ENCODE measurements at regions not wholly inside any gene's neighbourhood (a gene's known extent, or its start where the extent isn't known, plus 50 kb on each side); places are given as distances from the start of the nearest gene placed in this dataset.
"Not testable (repeated sequence)": the region's sequence is repeated elsewhere in the genome, so short reads cannot be mapped to it uniquely, and the experiment has no call there.

DNA sequence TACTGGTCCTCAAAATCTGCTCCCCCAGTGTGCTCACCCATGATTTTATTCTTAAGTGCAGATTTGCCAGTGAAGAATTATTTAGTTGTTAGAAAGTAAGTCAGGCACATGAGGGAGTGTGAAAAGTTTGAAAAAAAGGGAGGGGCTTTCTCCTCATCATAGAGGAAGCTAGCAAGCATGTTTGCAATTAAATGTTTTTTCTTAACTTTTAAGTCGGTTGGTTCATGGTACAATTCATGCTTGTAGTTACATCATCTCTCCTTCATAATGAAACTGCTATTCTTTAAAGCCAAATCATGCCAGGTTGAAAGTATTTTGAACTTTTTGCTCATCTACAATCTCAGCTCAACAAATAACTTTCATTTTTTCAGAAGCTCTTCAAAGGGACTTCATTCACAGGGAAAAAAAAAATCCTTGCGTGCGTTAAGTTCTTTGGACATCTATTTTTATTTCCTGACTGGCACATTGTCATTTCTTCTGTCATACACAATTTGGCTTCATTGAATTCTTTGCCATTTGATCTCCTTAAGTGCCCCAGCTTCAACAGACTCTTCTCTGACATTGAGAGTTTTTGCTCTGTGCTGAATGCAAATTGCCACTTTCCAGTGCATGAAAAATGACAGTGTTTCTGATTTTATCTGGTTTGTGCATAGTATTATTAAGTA lies 456.9 kb downstream of the TMEM232 start:
- CTCF ChIA-PET: interaction anchor here (0.6 to 0.7 kb wide), 2 partner anchors 1038 to 1481 kb away, joined by 3 read pairs; no protein-coding TSS in a partner anchor
- POLR2A ChIA-PET: no interaction called here
- TF ChIP-seq FOXA1 (IDR thresholded peaks at IDR 0.05) (no peak), HDGF (IDR thresholded peaks at IDR 0.05; ENCODE audit: borderline replicate concordance) (no peak), LEF1 (IDR thresholded peaks at IDR 0.05; ENCODE audit: borderline replicate concordance) (no peak)
- DNase-seq (ENCODE audit: extremely low spot score): no peak

DNA sequence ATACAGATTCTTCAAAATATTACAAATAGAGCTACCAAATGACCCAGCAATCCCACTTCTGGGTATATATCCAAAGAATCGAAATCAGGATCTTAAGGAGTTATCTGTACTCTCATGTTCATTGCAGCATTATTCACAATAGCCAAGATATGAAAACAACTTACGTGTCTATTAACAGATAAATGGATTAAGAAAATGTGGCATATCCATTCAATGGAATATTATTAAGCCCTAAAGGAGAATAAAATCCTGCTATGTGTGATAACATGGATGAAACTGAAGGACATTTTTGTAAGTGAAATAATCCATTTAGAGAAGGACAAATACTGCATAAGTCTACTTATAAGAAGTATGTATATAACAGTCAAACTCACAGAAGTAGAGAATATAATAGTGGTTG lies 450.6 kb downstream of the TMEM232 start:
- ChIA-PET CTCF (interaction anchor here (0.7 kb wide), 1 partner anchor 1865 kb away, joined by 4 read pairs; no protein-coding TSS in a partner anchor), POLR2A (no interaction called here)
- TF ChIP-seq FOXM1 (IDR thresholded peaks at IDR 0.05; ENCODE audit: borderline replicate concordance) (no peak), TARDBP (IDR thresholded peaks at IDR 0.05) (no peak), SP1 (IDR thresholded peaks at IDR 0.05) (no peak), ZNF384 (IDR thresholded peaks at IDR 0.05) (no peak), SUZ12 (IDR thresholded peaks at IDR 0.05) (no peak), CTBP1 (IDR thresholded peaks at IDR 0.05; ENCODE audit: borderline replicate concordance) (no peak), ELF4 (IDR thresholded peaks at IDR 0.05) (no peak), PKNOX1 (IDR thresholded peaks at IDR 0.05) (no peak), L3MBTL2 (conservative IDR thresholded peaks at IDR 0.05) (no peak), BHLHE40 (IDR thresholded peaks at IDR 0.05; ENCODE audit: borderline replicate concordance) (no peak)
- no peak for DNase-seq (ENCODE audit: extremely low spot score)

DNA sequence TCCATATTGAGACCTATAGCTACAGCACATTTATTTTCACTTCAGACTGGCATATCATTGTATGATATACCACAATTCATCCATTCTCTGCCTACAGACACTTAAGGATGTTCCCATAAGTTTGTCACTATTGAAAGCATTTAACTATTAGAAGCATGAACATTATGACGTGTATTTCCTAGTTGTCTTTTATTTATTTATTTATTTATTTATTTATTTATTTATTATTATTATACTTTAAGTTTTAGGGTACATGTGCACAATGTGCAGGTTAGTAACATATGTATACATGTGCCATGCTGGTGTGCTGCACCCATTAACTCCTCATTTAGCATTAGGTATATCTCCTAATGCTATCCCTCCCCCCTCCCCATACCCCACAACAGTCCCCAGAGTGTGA lies 448.0 kb downstream of the TMEM232 start:
- POLR2A ChIA-PET; DNase-seq (ENCODE audit: extremely low spot score); CTCF ChIA-PET: not testable (repeated sequence)

DNA sequence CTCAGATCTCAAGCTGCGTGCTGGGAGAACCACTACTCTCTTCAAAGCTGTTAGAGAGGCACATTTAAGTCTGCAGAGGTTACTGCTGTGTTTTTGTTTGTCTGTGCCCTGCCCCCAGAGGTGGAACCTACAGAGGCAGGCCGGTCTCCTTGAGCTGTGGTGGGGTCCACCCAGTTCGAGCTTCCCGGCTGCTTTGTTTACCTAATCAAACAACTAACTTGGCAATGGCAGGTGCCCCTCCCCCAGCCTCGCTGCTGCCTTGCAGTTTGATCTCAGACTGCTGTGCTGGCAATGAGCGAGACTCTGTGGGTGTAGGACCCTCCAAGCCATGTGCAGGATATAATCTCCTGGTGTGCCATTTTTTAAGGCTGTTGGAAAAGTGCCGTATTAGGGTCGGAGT lies 442.4 kb downstream of the TMEM232 start:
- POLR2A ChIA-PET; CTCF ChIA-PET; DNase-seq (ENCODE audit: extremely low spot score): not testable (repeated sequence)

DNA sequence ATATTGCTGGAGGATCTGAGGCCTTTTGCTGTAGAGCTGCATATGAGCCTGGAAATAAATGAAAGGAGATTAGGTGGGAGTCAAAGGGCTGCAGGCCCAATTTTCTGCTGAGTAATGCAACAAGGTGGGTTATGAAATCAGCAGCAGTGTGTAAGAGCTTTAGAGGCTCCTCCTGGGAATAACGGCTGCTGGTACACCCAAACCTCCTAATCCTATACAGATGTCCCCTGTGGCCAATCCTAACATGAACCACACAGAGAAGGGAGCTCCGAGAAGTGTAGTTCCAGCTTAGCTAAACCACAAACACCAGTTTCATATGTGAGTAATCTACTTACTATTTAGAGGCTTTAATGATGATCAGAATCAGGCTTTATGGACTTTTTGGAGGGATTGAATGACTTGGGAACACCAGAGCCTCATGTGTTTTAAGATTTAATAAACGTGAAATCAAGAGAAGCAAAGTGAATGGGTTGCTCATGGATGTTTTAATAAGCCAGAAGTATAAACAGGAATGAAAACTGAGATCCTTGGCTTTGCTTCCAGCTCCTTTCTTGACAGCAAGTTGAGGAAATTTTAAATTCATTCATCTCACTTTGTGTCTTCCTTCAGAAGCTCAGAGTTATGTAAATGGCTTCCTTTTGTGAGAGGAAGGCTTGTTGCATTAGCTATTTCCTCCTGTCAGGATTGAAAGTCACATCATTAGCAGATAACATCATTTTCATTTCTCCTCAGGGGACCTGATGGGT lies 437.5 kb downstream of the TMEM232 start:
- no peak for DNase-seq (ENCODE audit: extremely low spot score)
- POLR2A ChIA-PET: no interaction called here
- CTCF ChIA-PET: no interaction called here

GRCh38 chr5:110289512-110289810 lies 437.0 kb downstream of the TMEM232 start:
- TF ChIP-seq FOXM1 (IDR thresholded peaks at IDR 0.05; ENCODE audit: borderline replicate concordance) (no peak), CTBP1 (IDR thresholded peaks at IDR 0.05; ENCODE audit: borderline replicate concordance) (no peak), SUZ12 (IDR thresholded peaks at IDR 0.05) (no peak), FOXA1 (IDR thresholded peaks at IDR 0.05) (no peak), FOXK2 (IDR thresholded peaks at IDR 0.05) (no peak), SP1 (IDR thresholded peaks at IDR 0.05) (no peak)
- DNase-seq (ENCODE audit: extremely low spot score): no peak
- ChIA-PET CTCF (no interaction called here), POLR2A (no interaction called here)

More for the DNA sequence above, 437.5 kb downstream of the TMEM232 start:
- no peak for TF ChIP-seq BHLHE40 (IDR thresholded peaks at IDR 0.05; ENCODE audit: borderline replicate concordance)

- TF ChIP-seq CTBP1 (IDR thresholded peaks at IDR 0.05; ENCODE audit: borderline replicate concordance): no peak
- TF ChIP-seq NFRKB (IDR thresholded peaks at IDR 0.05): no peak
- no peak for TF ChIP-seq BHLHE40 (IDR thresholded peaks at IDR 0.05; ENCODE audit: borderline replicate concordance)
- no peak for TF ChIP-seq ARNT (IDR thresholded peaks at IDR 0.05)
- no peak for TF ChIP-seq TARDBP (IDR thresholded peaks at IDR 0.05)
- CTCF ChIA-PET: interaction anchor here (0.5 kb wide), 1 partner anchor 22 kb away, joined by 3 read pairs; no protein-coding TSS in a partner anchor
- no peak for DNase-seq (ENCODE audit: extremely low spot score)
- POLR2A ChIA-PET: no interaction called here
Observed at GRCh38 chr5:110290542-110290941, 435.9 kb downstream of the TMEM232 start.

- ChIA-PET POLR2A (no interaction called here), CTCF (no interaction called here)
- TF ChIP-seq ARNT (IDR thresholded peaks at IDR 0.05) (no peak), ZNF384 (IDR thresholded peaks at IDR 0.05) (no peak), CTBP1 (IDR thresholded peaks at IDR 0.05; ENCODE audit: borderline replicate concordance) (no peak), L3MBTL2 (conservative IDR thresholded peaks at IDR 0.05) (no peak), FOXM1 (IDR thresholded peaks at IDR 0.05; ENCODE audit: borderline replicate concordance) (no peak), BHLHE40 (IDR thresholded peaks at IDR 0.05; ENCODE audit: borderline replicate concordance) (no peak)
- DNase-seq (ENCODE audit: extremely low spot score): no peak
Observed at GRCh38 chr5:110294281-110294680, 432.2 kb downstream of the TMEM232 start.

GRCh38 chr5:110297152-110297670 lies 429.3 kb downstream of the TMEM232 start:
- TF ChIP-seq ZNF384 (IDR thresholded peaks at IDR 0.05): no peak
- peak; percentile 13; the same call in 1 of the 2 replicates for TF ChIP-seq PKNOX1 (IDR thresholded peaks at IDR 0.05)
- ChIA-PET POLR2A (no interaction called here), CTCF (no interaction called here)
- no peak for DNase-seq (ENCODE audit: extremely low spot score)

Measured in HEK293T (cell line).